ENCODE measurements at regions not wholly inside any gene's neighbourhood (a gene's known extent, or its start where the extent isn't known, plus 50 kb on each side); places are given as distances from the start of the nearest gene placed in this dataset.

DNA sequence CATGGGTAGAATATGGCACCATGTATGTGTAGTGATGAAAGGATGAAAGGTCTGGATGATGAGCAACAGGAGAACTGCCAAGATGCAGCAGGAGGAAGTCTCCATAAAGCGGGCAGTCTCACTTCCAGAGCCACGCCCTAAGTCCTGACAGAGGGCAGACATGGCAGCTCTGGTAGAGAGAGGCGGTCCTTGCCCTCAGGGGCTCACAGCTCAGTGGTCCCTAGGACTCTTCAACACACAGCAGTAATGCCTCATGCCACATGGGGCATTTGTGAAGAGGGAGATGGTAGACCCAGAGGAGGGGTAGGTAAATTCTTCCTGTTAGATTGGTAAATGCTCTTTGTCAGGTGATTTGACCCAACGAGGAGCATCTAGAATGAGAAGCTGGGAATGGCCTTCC lies 1088.4 kb downstream of the BCL11B start:
- DNase-seq: no peak
- peaks cover 71% of the 10 kb centered on the region for H3K9me3 Mint-ChIP-seq
- no peaks in the 10 kb centered on the region for H3K4me1 Mint-ChIP-seq (ENCODE audit: low read depth)
- no peak overlapping the region for H3K27ac Mint-ChIP-seq
- H3K27me3 Mint-ChIP-seq (ENCODE audit: insufficient read depth): no peaks in the 10 kb centered on the region
- TF ChIP-seq, protein P1, sequence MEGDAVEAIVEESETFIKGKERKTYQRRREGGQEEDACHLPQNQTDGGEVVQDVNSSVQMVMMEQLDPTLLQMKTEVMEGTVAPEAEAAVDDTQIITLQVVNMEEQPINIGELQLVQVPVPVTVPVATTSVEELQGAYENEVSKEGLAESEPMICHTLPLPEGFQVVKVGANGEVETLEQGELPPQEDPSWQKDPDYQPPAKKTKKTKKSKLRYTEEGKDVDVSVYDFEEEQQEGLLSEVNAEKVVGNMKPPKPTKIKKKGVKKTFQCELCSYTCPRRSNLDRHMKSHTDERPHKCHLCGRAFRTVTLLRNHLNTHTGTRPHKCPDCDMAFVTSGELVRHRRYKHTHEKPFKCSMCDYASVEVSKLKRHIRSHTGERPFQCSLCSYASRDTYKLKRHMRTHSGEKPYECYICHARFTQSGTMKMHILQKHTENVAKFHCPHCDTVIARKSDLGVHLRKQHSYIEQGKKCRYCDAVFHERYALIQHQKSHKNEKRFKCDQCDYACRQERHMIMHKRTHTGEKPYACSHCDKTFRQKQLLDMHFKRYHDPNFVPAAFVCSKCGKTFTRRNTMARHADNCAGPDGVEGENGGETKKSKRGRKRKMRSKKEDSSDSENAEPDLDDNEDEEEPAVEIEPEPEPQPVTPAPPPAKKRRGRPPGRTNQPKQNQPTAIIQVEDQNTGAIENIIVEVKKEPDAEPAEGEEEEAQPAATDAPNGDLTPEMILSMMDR (IDR thresholded peaks at IDR 0.05): no peak
- peaks cover 8% of the 10 kb centered on the region; the same call in 1 of the 2 replicates for H3K36me3 Mint-ChIP-seq (ENCODE audit: low read depth)
- no peak overlapping the region for H3K4me3 Mint-ChIP-seq

DNA sequence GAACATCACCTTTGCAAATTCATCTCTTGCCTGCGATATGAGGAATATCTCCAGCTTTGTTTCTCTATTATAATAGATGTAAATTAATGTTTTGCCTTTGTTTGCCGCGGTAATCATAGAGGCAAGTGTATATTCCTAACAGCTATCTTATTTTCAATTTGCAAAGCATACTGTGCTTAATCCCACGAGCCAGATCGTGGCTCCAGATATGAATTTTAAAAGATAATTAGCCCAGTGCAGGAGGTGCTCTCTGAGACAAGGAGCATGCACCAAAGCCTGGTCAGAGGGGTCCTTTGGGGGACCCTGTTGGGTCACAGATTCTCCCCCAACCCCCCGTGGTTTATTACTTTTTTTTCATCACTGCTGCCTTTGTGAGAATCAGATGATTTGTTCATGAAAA lies 1087.5 kb downstream of the BCL11B start:
- Mint-ChIP-seq H3K4me1 (ENCODE audit: low read depth) (no peaks in the 10 kb centered on the region), H3K36me3 (ENCODE audit: low read depth) (peaks cover 8% of the 10 kb centered on the region; the same call in 1 of the 2 replicates), H3K27me3 (ENCODE audit: insufficient read depth) (no peaks in the 10 kb centered on the region), H3K27ac (no peak overlapping the region), H3K9me3 (peaks cover 76% of the 10 kb centered on the region), H3K4me3 (no peak overlapping the region)
- DNase-seq: no peak
- TF ChIP-seq, protein P1 (IDR thresholded peaks at IDR 0.05): no peak

DNA sequence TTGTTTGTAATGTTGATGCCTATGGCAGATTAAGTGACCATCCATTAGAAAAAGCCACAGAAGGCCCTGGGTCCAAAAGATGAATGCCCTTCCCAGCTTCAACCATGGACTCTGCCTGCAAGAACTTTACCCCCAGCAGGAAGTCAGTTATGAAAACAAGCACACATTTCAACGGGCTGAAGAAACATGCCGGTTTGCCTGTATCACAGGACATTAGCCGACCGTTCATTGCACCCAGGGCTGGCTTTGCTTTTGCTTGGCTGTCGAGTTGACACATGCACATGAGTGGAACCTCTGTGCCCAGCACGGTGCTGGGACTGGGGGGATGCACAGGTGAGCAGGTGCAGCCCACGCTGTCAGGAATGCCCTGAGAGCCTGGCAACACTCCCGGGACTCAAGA lies 1087.0 kb downstream of the BCL11B start:
- H3K27me3 Mint-ChIP-seq (ENCODE audit: insufficient read depth): no peaks in the 10 kb centered on the region

DNA sequence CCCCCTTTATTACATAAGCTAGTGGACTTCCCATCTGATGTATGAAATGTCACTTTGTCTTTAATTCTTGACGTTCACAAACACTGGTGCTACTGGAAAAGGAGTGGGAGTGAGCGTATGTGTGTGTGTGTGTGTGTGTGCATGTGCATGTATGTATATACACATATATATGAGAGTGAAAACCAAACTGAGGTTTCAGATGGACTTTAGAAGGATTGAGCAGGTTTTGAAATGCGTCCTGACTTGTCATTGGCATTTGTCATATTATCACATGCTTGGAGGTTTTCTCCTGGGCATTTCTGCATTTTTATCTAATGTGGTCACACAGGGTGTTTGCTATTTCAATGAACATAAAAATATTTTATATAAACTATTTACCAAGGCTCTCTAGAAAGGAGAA lies 1085.9 kb downstream of the BCL11B start:
- DNase-seq: no peak
- H3K4me3 Mint-ChIP-seq: no peak overlapping the region
- no peaks in the 10 kb centered on the region for H3K27me3 Mint-ChIP-seq (ENCODE audit: insufficient read depth)
- H3K4me1 Mint-ChIP-seq (ENCODE audit: low read depth): no peaks in the 10 kb centered on the region
- H3K9me3 Mint-ChIP-seq: peaks cover 75% of the 10 kb centered on the region
- TF ChIP-seq, protein P1 (IDR thresholded peaks at IDR 0.05): no peak
- no peak overlapping the region for H3K27ac Mint-ChIP-seq
- peaks cover 8% of the 10 kb centered on the region; the same call in 1 of the 2 replicates for H3K36me3 Mint-ChIP-seq (ENCODE audit: low read depth)

More for the DNA sequence above, 1087.0 kb downstream of the BCL11B start:
- peaks cover 8% of the 10 kb centered on the region; the same call in 1 of the 2 replicates for H3K36me3 Mint-ChIP-seq (ENCODE audit: low read depth)
- no peak overlapping the region for H3K27ac Mint-ChIP-seq
- no peak for DNase-seq
- no peak overlapping the region for H3K4me3 Mint-ChIP-seq
- H3K9me3 Mint-ChIP-seq: peaks cover 75% of the 10 kb centered on the region
- TF ChIP-seq, protein P1 (IDR thresholded peaks at IDR 0.05): no peak
- no peaks in the 10 kb centered on the region for H3K4me1 Mint-ChIP-seq (ENCODE audit: low read depth)

DNA sequence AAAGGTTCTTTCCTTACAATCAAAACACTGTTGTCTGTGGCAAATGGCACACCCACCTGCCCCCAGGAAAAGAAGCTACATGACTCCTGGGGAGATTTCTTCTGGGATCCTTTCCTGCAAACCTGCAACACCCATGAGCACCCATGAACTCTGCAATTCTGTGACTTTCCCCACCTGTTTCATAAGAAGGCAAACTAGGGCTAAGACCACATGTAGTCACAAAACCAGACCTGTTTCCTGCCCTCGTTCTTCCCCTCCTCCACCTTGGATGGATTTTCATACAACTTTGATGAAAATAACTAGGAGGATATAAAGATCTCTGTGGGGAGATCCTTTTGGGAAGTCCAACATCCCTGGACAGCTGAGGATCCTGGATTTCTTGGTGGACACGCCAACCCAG lies 1084.7 kb downstream of the BCL11B start:
- no peak for DNase-seq
- H3K4me3 Mint-ChIP-seq: no peak overlapping the region
- H3K36me3 Mint-ChIP-seq (ENCODE audit: low read depth): peaks cover 8% of the 10 kb centered on the region; the same call in 1 of the 2 replicates
- TF ChIP-seq, protein P1 (IDR thresholded peaks at IDR 0.05): no peak
- no peak overlapping the region for H3K27ac Mint-ChIP-seq
- no peaks in the 10 kb centered on the region for H3K27me3 Mint-ChIP-seq (ENCODE audit: insufficient read depth)
- no peaks in the 10 kb centered on the region for H3K4me1 Mint-ChIP-seq (ENCODE audit: low read depth)
- peaks cover 72% of the 10 kb centered on the region for H3K9me3 Mint-ChIP-seq

DNA sequence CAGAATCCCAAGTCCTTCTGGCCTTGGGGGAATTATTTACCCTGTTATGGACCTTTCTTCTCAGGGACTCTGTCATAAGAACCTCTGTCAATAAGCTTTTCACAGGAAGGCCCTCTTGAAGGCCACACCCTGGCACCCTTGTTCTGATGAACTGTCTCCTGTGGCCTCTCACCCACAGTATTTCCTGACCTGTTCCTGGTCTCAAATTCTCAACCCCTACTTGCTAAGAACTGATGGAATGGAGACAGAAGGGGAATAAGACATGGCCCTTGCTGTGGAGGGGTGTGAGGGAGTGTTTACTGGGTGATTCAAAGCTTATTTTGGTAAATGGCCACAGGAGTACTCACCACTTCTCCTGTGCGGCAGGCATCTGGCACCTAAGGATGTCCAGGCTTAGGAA lies 1082.9 kb downstream of the BCL11B start:
- no peaks in the 10 kb centered on the region for H3K27me3 Mint-ChIP-seq (ENCODE audit: insufficient read depth)
- peaks cover 67% of the 10 kb centered on the region for H3K9me3 Mint-ChIP-seq
- H3K36me3 Mint-ChIP-seq (ENCODE audit: low read depth): no peaks in the 10 kb centered on the region
- DNase-seq: no peak
- H3K4me3 Mint-ChIP-seq: no peak overlapping the region
- H3K4me1 Mint-ChIP-seq (ENCODE audit: low read depth): no peaks in the 10 kb centered on the region
- TF ChIP-seq, protein P1 (IDR thresholded peaks at IDR 0.05): no peak
- H3K27ac Mint-ChIP-seq: no peak overlapping the region
